Progenitor cell of endocrine pancreas (in vitro differentiated cells): ENCODE measurements at regions not wholly inside any gene's neighbourhood (a gene's known extent, or its start where the extent isn't known, plus 50 kb on each side); places are given as distances from the start of the nearest gene placed in this dataset.
"Not testable (repeated sequence)": the region's sequence is repeated elsewhere in the genome, so short reads cannot be mapped to it uniquely, and the experiment has no call there.

Source experiments
- DNase-seq: peaks from one replicate; pipeline ENCODE4 v3.0.0; 2021; ENCODE audit warnings: low spot score; ENCODE audit not compliant: unreplicated experiment
- H3K27ac Mint-ChIP-seq: 2 replicates; pipeline ENCODE4 v1.8.0; 2021; ENCODE audit warnings: mild to moderate bottlenecking, moderate library complexity, mixed read lengths
- H3K27me3 Mint-ChIP-seq: 2 replicates; pipeline ENCODE4 v1.8.0; 2021; ENCODE audit warnings: mixed read lengths
- H3K36me3 Mint-ChIP-seq: 2 replicates; pipeline ENCODE4 v1.8.0; 2022; ENCODE audit warnings: mixed read lengths; ENCODE audit not compliant: insufficient read depth
- H3K4me1 Mint-ChIP-seq: 2 replicates; pipeline ENCODE4 v1.8.0; 2021; ENCODE audit warnings: low read depth, mixed read lengths
- H3K4me3 Mint-ChIP-seq: 2 replicates; pipeline ENCODE4 v1.8.0; 2021; ENCODE audit warnings: low read depth, mild to moderate bottlenecking, moderate library complexity, mixed read lengths
- H3K9me3 Mint-ChIP-seq: 2 replicates; pipeline ENCODE4 v1.8.0; 2021; ENCODE audit warnings: low read depth, mixed read lengths
- CTCF ChIP-seq: fragments of 200-600 bp; sonication (generic); IDR thresholded peaks from one replicate; pipeline ENCODE4 v1.5.0; 2021; ENCODE audit warnings: antibody characterized with exemption, mild to moderate bottlenecking; ENCODE audit not compliant: unreplicated experiment

- H3K36me3 Mint-ChIP-seq, result peaks cover 15% of the 10 kb centered on the region
- peaks cover 64% of the 10 kb centered on the region for H3K9me3 Mint-ChIP-seq
- H3K27me3 Mint-ChIP-seq, H3K4me3 Mint-ChIP-seq, H3K27ac Mint-ChIP-seq, DNase-seq, H3K4me1 Mint-ChIP-seq: not testable (repeated sequence)
Observed at GRCh38 chr21:13889176-13889575, 279.6 kb downstream of the POTED start.

DNA sequence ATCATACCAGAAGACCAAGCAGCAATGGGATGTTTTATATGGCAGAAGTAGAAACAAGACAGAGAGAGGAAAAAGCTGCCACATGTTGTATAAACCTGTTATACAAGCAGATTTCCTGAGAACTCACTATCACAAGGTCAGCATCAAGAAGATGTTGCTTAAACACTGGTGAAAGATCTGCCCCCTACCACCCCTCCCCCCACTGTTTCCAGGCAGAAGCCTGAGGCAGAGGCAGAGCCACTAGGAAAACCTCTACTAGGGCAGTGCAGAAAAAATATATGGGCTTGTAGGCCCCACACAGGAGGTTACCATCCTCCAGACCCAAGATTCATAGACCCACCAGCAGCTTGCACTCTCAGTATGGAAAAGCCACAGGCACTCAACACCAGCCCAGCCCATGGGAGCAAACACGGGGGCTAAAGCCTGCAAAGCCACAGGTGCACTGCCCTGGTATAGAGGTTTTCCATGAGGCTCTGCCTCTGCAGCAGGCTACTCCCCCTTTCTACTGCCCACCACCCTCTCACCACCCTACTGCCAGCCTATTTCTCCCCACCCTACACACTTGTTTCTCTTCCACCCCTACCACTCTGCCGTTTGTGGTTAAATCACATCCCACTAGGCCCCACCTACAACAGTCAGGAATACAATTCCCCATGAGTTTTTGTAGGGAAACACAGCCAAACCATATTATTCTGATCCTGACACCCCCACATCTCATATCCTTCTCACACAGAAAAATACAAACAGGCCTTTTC is 274.2 kb downstream of the POTED start:
- peaks cover 71% of the 10 kb centered on the region for H3K9me3 Mint-ChIP-seq
- H3K4me3 Mint-ChIP-seq, H3K27ac Mint-ChIP-seq, DNase-seq, H3K27me3 Mint-ChIP-seq, H3K4me1 Mint-ChIP-seq: not testable (repeated sequence)
- peaks cover 12% of the 10 kb centered on the region for H3K36me3 Mint-ChIP-seq

DNA sequence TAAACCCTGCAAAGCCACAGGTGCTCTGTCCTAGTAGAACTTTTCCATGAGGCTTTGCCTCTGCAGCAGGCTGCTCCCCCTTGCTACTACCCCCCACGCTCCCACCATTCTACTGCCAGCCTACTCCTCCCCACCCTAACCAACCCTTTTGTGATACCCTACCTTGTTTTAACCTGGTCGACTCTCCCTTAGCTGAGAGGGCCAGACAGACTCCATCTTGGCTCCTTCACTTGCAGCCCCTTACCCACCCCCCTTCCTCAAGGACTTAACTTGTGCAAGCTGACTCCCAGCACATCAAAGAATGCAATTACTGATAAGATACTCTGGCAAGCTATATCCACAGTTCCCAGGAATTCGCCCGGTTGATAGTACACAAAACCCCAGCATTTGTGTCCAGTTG is 267.9 kb downstream of the POTED start:
- not testable (repeated sequence) for H3K27me3 Mint-ChIP-seq, H3K27ac Mint-ChIP-seq, H3K4me3 Mint-ChIP-seq, DNase-seq, H3K4me1 Mint-ChIP-seq
- peaks cover 20% of the 10 kb centered on the region for H3K36me3 Mint-ChIP-seq
- peaks cover 78% of the 10 kb centered on the region for H3K9me3 Mint-ChIP-seq

DNA sequence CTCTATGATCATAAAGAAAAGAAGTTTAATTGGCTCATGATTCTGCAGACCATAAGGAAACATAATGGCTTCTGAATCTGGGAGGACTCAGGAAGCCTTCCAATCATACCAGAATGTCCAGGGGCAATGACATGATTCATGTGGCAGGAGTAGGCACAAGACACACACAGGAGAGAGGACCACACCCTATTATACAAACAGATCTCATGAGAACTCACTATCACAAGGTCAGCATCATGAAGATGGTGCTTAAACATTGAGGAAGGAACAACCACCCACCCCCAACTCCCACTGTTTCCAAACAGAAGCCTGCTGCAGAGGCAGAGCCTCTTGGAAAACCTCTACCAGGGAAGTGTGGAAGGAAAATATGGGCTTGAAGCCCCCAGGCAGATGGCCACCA is 267.4 kb downstream of the POTED start:
- H3K27ac Mint-ChIP-seq, H3K27me3 Mint-ChIP-seq, H3K4me3 Mint-ChIP-seq, H3K4me1 Mint-ChIP-seq, DNase-seq: not testable (repeated sequence)
- peaks cover 83% of the 10 kb centered on the region for H3K9me3 Mint-ChIP-seq
- H3K36me3 Mint-ChIP-seq, result peaks cover 21% of the 10 kb centered on the region

DNA sequence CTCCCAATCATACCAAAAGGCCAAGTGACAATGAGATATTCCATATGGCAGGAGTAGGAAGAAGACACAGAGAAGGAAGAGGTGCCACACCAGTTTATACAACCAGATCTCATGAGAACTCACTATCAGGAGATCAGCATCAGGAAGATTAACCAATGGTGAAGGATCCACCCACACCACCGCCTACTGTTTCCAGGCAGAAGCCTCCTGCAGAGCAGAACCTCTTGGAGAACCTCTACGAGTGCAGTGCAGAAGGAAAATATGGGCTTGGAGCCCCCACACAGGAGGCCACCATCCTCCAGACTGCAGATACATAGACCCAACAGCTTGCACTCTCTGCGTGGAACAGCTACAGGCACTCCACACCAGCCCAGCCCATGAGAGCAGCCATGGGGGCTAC is 264.4 kb downstream of the POTED start:
- not testable (repeated sequence) for H3K27me3 Mint-ChIP-seq, H3K27ac Mint-ChIP-seq, H3K4me1 Mint-ChIP-seq, H3K4me3 Mint-ChIP-seq, DNase-seq
- peaks cover 80% of the 10 kb centered on the region for H3K9me3 Mint-ChIP-seq
- peaks cover 24% of the 10 kb centered on the region for H3K36me3 Mint-ChIP-seq

DNA sequence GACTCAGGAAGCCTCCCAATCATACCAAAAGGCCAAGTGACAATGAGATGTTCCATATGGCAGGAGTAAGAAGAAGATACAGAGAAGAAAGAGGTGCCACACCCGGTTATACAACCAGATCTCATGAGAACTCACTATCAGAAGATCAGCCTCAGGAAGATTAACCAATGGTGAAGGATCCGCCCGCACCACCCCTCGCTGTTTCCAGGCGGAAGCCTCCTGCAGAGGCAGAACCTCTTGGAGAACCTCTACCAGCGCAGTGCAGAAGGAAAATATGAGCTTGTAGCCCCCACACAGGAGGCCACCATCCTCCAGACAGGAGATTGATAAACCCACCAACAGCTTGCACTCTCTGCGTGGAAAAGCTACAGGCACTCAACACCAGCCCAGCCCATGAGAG is 245.1 kb downstream of the POTED start:
- TF ChIP-seq CTCF, result no peak
- no peak overlapping the region for H3K27ac Mint-ChIP-seq
- DNase-seq, result no peak
- H3K27me3 Mint-ChIP-seq, result no peaks in the 10 kb centered on the region
- H3K9me3 Mint-ChIP-seq, result peaks cover 71% of the 10 kb centered on the region
- peaks cover 10% of the 10 kb centered on the region for H3K36me3 Mint-ChIP-seq
- no peak overlapping the region for H3K4me3 Mint-ChIP-seq
- H3K4me1 Mint-ChIP-seq, result no peaks in the 10 kb centered on the region

DNA sequence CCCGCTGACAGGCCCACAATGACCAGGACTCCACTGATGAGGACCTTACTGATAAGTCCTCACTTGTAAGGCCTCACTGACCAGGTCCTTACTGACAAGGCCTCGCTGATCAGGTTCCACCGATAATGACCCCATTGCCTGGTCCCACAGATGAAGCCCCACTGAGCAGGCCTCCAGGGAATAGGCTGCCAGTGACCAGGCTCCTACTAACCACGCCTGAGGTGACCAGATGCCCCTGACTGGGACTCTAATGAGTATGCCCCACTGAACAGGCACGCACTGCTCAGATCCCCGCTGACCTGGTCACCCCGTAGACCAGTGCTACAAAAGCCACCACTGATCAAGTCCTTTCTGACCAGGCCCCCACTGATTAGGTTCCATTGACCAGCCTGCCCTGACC is 241.2 kb downstream of the POTED start:
- H3K27me3 Mint-ChIP-seq, H3K4me1 Mint-ChIP-seq, H3K27ac Mint-ChIP-seq, H3K36me3 Mint-ChIP-seq, H3K4me3 Mint-ChIP-seq, DNase-seq: not testable (repeated sequence)
- H3K9me3 Mint-ChIP-seq, result peaks cover 48% of the 10 kb centered on the region

DNA sequence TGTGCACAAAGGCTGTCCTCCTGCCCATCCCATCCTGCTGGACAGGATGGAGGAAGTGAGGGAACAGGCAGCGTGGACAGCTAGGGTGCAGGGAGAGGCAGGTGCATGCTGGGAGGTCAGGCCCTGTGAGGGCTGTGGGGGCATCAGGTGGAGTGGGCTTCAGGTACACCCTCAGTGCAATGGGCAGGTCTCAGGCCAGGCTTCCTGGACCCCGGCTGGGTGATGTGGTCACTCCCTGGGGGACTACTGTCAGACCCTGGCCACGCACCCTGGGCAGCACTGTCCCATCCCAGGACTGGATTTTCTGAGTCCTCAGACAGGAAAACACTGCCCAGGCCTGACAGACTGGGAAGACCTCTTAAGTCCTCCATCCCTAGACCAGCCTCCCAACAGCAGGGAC is 239.9 kb downstream of the POTED start:
- not testable (repeated sequence) for DNase-seq, H3K4me3 Mint-ChIP-seq, H3K27me3 Mint-ChIP-seq, H3K27ac Mint-ChIP-seq, H3K36me3 Mint-ChIP-seq, H3K4me1 Mint-ChIP-seq
- H3K9me3 Mint-ChIP-seq, result peaks cover 38% of the 10 kb centered on the region

DNA sequence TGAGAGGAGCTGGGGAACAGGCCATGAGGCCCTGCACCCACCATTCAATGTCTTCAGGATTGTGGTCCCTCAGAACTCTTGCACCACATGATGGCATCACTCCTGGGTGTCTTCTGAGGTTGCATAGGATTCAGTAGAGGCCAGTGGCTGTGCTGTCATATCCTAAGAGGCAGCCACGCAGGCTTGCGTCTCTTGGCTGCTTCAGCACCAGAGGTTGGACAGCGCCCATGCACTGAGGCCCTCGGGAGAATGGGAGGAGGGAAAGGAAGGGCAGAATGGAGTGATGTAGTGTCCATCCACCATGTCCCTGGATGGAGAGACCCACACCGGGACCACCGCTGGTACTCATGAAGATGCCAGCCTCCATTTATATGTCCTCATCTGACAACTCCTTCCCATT is 237.1 kb downstream of the POTED start:
- not testable (repeated sequence) for H3K36me3 Mint-ChIP-seq, H3K4me3 Mint-ChIP-seq, H3K27ac Mint-ChIP-seq, H3K27me3 Mint-ChIP-seq, DNase-seq, H3K4me1 Mint-ChIP-seq
- H3K9me3 Mint-ChIP-seq, result peaks cover 38% of the 10 kb centered on the region

GRCh38 chr21:13844574-13844973 is 235.0 kb downstream of the POTED start:
- not testable (repeated sequence) for H3K4me3 Mint-ChIP-seq, H3K27me3 Mint-ChIP-seq, H3K27ac Mint-ChIP-seq, H3K4me1 Mint-ChIP-seq, H3K36me3 Mint-ChIP-seq, DNase-seq
- peaks cover 33% of the 10 kb centered on the region for H3K9me3 Mint-ChIP-seq

- not testable (repeated sequence) for H3K4me1 Mint-ChIP-seq, H3K27ac Mint-ChIP-seq, H3K4me3 Mint-ChIP-seq, DNase-seq, H3K36me3 Mint-ChIP-seq, H3K27me3 Mint-ChIP-seq
- peaks cover 39% of the 10 kb centered on the region for H3K9me3 Mint-ChIP-seq
Observed at GRCh38 chr21:13843081-13843480, 233.5 kb downstream of the POTED start.

DNA sequence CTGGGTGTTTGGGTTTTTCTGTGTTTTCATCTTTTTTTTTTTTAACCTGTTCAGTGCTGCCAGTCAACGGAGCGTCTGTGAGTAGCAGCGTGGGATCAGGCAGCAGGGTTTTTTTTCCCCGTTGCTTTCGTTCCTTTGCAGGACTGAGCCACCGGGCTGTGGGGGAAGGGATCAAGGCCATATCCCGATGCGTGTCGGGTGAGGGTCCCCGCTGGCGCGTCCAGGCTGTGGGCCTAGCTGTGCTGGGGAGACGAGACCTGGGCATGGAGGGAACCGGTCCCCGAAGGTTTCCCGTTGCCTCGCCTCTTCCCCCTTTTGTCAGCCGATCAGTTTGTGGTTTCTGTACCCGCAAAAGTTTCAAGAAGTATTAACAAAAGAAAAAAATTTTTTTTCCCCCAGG is 218.1 kb downstream of the POTED start:
- H3K36me3 Mint-ChIP-seq, H3K4me3 Mint-ChIP-seq, DNase-seq, H3K27me3 Mint-ChIP-seq, H3K4me1 Mint-ChIP-seq, H3K27ac Mint-ChIP-seq: not testable (repeated sequence)
- peaks cover 42% of the 10 kb centered on the region for H3K9me3 Mint-ChIP-seq
